ENCODE measurements at regions not wholly inside any gene's neighbourhood (a gene's known extent, or its start where the extent isn't known, plus 50 kb on each side); places are given as distances from the start of the nearest gene placed in this dataset.

DNA sequence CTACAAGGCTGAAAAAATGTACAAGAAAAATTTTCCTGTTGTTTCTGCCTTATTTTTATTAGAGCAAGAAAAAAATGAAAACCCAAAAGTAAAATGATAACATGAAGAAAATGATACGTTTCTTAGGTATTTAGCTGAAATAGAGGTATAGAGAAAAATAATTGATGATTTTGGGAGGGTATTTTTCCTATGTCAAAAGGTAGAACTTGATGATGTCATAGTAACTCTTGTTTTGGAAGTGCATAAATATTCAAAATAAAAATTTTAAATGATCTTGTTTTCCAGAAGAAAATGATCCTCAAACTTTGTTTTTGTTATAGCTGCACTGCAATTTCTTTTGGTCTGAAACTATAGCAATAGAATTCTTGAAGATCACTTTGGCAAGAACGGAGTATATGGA, 608.8 kb upstream of the BOD1L1 start:
- Histone ChIP-seq H3K79me2 (ENCODE audit: low read length) (no peaks in the 10 kb centered on the region), H2AFZ (ENCODE audit: low read length) (no peak overlapping the region), H3K4me1 (ENCODE audit: low read length) (no peaks in the 10 kb centered on the region), H4K20me1 (ENCODE audit: insufficient read depth, low read length) (no peaks in the 10 kb centered on the region), H3K27me3 (replicated peaks; ENCODE audit: insufficient read depth, low read length) (no peaks in the 10 kb centered on the region), H3F3A (ENCODE audit: insufficient read depth, low read length) (no peaks in the 10 kb centered on the region), H3K36me3 (replicated peaks; ENCODE audit: insufficient read depth, low read length) (no peaks in the 10 kb centered on the region), H3K9ac (ENCODE audit: low read length) (no peak overlapping the region), H3K9me3 (replicated peaks; ENCODE audit: insufficient read depth, low read length) (no peaks in the 10 kb centered on the region), H3K27ac (ENCODE audit: low read length) (no peak overlapping the region), H3K4me2 (ENCODE audit: low read depth, low read length) (no peak overlapping the region), H3K4me3 (ENCODE audit: low read length) (no peak overlapping the region), H3K9me2 (replicated peaks; ENCODE audit: insufficient read depth, low read length) (no peaks in the 10 kb centered on the region)
- DNase-seq = no peak
- no peak for TF ChIP-seq EZH2 (optimal IDR thresholded peaks at IDR 0.05; ENCODE audit: low read depth, low read length)
- TF ChIP-seq, protein P1, sequence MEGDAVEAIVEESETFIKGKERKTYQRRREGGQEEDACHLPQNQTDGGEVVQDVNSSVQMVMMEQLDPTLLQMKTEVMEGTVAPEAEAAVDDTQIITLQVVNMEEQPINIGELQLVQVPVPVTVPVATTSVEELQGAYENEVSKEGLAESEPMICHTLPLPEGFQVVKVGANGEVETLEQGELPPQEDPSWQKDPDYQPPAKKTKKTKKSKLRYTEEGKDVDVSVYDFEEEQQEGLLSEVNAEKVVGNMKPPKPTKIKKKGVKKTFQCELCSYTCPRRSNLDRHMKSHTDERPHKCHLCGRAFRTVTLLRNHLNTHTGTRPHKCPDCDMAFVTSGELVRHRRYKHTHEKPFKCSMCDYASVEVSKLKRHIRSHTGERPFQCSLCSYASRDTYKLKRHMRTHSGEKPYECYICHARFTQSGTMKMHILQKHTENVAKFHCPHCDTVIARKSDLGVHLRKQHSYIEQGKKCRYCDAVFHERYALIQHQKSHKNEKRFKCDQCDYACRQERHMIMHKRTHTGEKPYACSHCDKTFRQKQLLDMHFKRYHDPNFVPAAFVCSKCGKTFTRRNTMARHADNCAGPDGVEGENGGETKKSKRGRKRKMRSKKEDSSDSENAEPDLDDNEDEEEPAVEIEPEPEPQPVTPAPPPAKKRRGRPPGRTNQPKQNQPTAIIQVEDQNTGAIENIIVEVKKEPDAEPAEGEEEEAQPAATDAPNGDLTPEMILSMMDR (IDR thresholded peaks at IDR 0.05; ENCODE audit: low read length) = no peak
- TF ChIP-seq EZH2phosphoT487 (IDR thresholded peaks at IDR 0.05; ENCODE audit: low read length) = no peak

DNA sequence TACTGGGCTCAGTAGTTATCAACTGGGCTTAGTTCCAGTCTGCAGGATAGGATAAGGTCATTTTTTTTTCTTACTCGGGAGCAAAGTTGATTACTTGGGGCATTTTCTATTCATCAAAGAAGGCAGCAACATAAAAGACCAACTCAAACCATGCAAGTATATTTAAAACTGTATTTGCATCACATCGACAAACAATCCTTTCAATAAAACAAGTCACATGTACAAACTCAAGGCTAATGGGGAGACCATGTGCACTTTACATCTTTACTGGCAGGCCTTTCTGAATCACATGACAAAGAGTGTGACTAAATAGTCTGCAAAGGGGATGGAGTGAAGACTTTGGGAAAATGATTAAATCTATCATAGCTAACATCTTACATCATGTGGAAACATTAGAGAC, 610.4 kb upstream of the BOD1L1 start:
- Histone ChIP-seq H4K20me1 (ENCODE audit: insufficient read depth, low read length) (no peaks in the 10 kb centered on the region), H3K36me3 (replicated peaks; ENCODE audit: insufficient read depth, low read length) (no peaks in the 10 kb centered on the region), H3K4me1 (ENCODE audit: low read length) (no peaks in the 10 kb centered on the region), H3K4me3 (ENCODE audit: low read length) (no peak overlapping the region), H3F3A (ENCODE audit: insufficient read depth, low read length) (no peaks in the 10 kb centered on the region), H3K27ac (ENCODE audit: low read length) (no peak overlapping the region), H2AFZ (ENCODE audit: low read length) (no peak overlapping the region), H3K79me2 (ENCODE audit: low read length) (no peaks in the 10 kb centered on the region), H3K27me3 (replicated peaks; ENCODE audit: insufficient read depth, low read length) (no peaks in the 10 kb centered on the region), H3K9ac (ENCODE audit: low read length) (no peak overlapping the region), H3K9me2 (replicated peaks; ENCODE audit: insufficient read depth, low read length) (no peaks in the 10 kb centered on the region), H3K4me2 (ENCODE audit: low read depth, low read length) (no peak overlapping the region), H3K9me3 (replicated peaks; ENCODE audit: insufficient read depth, low read length) (no peaks in the 10 kb centered on the region)
- no peak for DNase-seq
- no peak for TF ChIP-seq EZH2 (optimal IDR thresholded peaks at IDR 0.05; ENCODE audit: low read depth, low read length)
- TF ChIP-seq, protein P1 (IDR thresholded peaks at IDR 0.05; ENCODE audit: low read length) = no peak
- no peak for TF ChIP-seq EZH2phosphoT487 (IDR thresholded peaks at IDR 0.05; ENCODE audit: low read length)

DNA sequence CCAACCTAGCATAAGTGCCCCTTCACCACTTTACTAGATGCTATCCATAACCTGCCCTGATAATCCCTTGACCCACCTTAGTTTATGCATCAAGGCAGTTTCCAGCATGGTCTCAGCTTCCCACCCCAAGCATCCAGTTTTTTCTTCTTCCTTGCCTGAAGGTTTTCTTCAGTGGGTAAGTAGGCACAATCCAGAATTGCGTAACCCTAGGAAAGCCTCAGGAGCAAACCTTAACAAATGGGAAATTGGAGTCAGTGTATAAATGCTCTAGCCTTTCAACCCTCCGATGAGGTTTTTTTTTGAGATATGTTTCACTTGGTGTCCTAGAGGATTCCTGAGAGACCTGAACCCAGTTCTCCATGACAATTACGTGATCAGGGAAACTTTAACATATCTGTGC, 614.0 kb upstream of the BOD1L1 start:
- H3K4me2 ChIP-seq (ENCODE audit: low read depth, low read length) = no peak overlapping the region
- no peaks in the 10 kb centered on the region for H4K20me1 ChIP-seq (ENCODE audit: insufficient read depth, low read length)
- no peaks in the 10 kb centered on the region for H3K4me1 ChIP-seq (ENCODE audit: low read length)
- no peak for TF ChIP-seq EZH2 (optimal IDR thresholded peaks at IDR 0.05; ENCODE audit: low read depth, low read length)
- TF ChIP-seq, protein P1 (IDR thresholded peaks at IDR 0.05; ENCODE audit: low read length) = no peak
- no peak for TF ChIP-seq EZH2phosphoT487 (IDR thresholded peaks at IDR 0.05; ENCODE audit: low read length)
- no peaks in the 10 kb centered on the region for H3K27me3 ChIP-seq (replicated peaks; ENCODE audit: insufficient read depth, low read length)
- H3K9me2 ChIP-seq (replicated peaks; ENCODE audit: insufficient read depth, low read length) = no peaks in the 10 kb centered on the region
- no peaks in the 10 kb centered on the region for H3F3A ChIP-seq (ENCODE audit: insufficient read depth, low read length)
- no peak overlapping the region for H3K4me3 ChIP-seq (ENCODE audit: low read length)
- no peak overlapping the region for H3K27ac ChIP-seq (ENCODE audit: low read length)
- H3K36me3 ChIP-seq (replicated peaks; ENCODE audit: insufficient read depth, low read length) = no peaks in the 10 kb centered on the region
- no peak overlapping the region for H2AFZ ChIP-seq (ENCODE audit: low read length)
- no peak overlapping the region for H3K9ac ChIP-seq (ENCODE audit: low read length)
- no peak for DNase-seq
- H3K9me3 ChIP-seq (replicated peaks; ENCODE audit: insufficient read depth, low read length) = no peaks in the 10 kb centered on the region
- no peaks in the 10 kb centered on the region for H3K79me2 ChIP-seq (ENCODE audit: low read length)

Data from MM.1S (cell line).